D721Med (cell line): ENCODE measurements at regions not wholly inside any gene's neighbourhood (a gene's known extent, or its start where the extent isn't known, plus 50 kb on each side); places are given as distances from the start of the nearest gene placed in this dataset.
"Not testable (repeated sequence)": the region's sequence is repeated elsewhere in the genome, so short reads cannot be mapped to it uniquely, and the experiment has no call there.

Experiments
- DNase-seq: peaks from one replicate; pipeline ENCODE4 v3.0.0; 2011; ENCODE audit warnings: low spot score; ENCODE audit not compliant: insufficient read length
- FAIRE-seq: peaks from 2 replicates; lab custom pipeline; 2011; peaks lifted over from hg19 to GRCh38; lab: Jason Lieb, UNC
- TF ChIP-seq, protein P1 (sequence below): IDR thresholded peaks from 2 replicates; pipeline ENCODE4 v1.5.1; 2012; ENCODE audit warnings: mild to moderate bottlenecking, control low read depth; ENCODE audit not compliant: insufficient read depth; ENCODE audit errors: missing control alignments

DNA sequence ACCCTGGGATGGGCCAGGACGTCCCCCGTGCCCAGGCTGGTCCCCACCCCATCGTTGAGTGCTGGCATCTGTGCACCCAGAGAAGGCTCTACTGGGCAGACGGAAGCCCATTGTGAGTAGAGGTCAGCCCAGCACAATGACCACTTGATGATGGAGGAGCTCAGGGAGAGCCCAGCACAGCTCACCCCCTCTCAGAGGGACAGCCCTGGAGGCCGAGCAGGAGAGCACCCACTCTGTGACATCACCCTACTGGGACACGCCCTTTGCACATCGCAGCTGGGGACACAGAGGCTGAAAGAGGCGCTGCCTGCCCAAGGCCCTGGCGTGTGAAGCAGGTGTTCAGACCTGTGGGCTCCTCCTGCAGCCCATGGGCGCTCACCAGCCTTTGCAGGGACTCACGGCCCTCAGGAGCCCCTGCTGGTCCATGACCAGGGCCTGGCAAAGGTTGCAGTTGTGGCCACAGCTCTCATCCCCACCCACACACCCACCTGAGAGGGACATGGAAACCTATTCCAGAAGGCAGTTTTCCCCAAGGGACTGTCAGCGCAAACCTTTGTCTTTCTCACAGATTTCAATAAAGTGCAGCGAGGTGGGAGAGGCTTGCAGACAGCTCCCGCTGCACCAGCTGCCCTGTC, 67.2 kb upstream of the PPP2R2D start:
- TF ChIP-seq, protein P1, sequence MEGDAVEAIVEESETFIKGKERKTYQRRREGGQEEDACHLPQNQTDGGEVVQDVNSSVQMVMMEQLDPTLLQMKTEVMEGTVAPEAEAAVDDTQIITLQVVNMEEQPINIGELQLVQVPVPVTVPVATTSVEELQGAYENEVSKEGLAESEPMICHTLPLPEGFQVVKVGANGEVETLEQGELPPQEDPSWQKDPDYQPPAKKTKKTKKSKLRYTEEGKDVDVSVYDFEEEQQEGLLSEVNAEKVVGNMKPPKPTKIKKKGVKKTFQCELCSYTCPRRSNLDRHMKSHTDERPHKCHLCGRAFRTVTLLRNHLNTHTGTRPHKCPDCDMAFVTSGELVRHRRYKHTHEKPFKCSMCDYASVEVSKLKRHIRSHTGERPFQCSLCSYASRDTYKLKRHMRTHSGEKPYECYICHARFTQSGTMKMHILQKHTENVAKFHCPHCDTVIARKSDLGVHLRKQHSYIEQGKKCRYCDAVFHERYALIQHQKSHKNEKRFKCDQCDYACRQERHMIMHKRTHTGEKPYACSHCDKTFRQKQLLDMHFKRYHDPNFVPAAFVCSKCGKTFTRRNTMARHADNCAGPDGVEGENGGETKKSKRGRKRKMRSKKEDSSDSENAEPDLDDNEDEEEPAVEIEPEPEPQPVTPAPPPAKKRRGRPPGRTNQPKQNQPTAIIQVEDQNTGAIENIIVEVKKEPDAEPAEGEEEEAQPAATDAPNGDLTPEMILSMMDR, result no peak
- DNase-seq (no peak), FAIRE-seq (no peak)

DNA sequence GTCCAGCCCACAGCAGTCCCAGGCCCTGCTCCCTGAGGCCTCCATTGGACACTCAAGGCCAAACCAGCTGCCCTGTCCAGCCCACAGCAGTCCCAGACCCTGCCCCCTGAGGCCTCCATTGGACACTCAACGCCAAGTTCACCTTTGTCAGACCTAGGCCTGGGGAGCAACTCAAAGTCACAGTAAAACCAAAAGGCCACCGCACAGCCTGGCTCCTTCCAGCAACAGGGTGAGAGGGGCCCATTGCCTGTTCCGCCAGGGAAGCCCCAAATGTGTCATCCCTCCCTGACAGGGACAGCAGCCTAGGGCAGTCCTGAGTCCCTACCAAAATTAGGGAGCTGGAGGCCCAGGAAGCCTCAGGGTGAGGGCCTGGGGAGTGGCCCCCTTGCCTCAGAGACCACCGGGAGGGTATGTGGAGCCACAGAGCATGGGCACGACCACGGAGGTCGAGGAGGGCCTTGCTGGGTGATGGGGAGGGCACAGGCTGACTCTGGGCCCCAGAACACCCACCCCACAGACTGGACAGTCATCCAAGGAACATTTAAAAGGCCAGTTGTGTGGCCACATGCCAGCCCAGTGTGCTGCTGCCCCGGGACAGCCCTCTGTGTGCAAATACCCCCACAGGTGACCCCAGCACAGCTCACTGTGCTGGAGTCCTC, 66.5 kb upstream of the PPP2R2D start:
- no peak for FAIRE-seq
- no peak for DNase-seq
- TF ChIP-seq, protein P1, result no peak

DNA sequence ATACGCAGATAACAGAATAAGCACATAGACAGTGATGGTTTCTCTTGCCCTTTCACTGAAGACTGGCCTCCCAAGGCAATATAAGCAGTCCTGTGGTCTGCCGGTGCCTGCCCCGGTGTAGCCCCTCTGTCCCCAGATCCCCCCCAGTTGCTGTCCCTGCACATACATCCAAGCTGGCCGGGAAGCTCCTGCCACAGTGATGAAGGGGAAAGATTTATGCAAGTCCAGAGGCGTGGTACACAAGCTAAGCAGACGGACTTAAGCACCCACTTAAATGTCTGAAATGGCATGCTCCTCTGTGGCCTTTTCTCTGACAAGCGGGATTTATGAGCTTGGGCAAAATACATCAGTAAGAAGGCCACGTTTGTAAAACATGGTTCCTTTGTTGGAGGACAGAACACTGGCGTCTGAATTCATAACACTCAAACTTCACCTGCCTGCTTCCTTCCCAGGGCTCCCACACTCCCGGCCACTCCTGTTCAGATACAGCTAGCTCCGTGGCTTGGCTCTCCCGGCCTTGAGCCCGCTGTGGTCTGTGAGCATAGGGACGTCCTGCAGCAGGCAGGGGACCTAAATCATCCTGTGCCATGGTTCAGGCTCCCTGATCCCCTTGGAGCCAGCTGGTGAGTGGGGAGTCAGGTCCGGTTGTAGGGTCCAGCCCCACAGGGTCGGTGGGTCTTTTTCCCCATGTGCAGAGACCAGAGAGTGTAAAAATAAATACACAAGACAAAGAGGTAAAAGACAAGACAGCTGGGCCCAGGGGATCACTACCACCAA, 61.7 kb upstream of the PPP2R2D start:
- TF ChIP-seq, protein P1, result no peak
- DNase-seq (no peak), FAIRE-seq (no peak)

DNA sequence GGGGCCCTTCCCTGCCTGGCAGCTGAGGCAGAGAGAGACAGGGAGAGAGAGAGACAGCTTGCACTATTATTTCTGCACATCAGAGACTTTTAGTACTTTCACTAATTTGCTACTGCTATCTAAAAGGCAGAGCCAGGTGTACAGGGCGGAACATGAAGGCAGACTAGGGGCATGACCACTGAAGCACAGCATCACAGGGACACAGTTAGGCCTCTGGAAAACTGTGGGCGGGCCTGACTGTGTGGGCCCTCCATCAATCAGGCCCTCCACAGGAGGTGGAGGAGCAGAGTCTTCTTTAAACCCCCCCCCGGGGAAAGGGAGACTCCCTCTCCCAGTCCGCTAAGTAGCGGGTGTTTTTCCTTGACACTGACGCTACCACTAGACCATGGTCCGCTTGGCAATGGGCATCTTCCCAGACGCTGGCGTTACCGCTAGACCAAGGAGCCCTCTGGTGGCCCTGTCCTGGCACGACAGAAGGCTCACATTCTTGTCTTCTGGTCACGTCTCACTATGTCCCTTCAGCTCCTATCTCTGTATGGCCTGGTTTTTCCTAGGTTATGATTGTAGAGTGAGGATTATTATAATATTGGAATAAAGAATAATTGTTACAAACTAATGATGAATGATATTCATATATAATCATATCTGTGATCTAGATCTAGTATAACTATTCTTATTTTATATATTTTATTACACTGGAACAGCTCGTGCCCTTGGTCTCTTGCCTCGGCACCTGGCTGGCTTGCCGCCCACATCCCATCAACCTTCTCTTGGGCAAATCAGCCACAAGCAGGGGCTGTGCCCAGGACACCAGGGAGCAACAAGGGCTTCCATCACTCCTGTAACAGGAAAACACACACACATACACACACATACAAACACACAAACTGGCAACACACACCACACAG, 60.7 kb upstream of the PPP2R2D start:
- not testable (repeated sequence) for DNase-seq, FAIRE-seq
- TF ChIP-seq, protein P1, result peak; percentile 60

DNA sequence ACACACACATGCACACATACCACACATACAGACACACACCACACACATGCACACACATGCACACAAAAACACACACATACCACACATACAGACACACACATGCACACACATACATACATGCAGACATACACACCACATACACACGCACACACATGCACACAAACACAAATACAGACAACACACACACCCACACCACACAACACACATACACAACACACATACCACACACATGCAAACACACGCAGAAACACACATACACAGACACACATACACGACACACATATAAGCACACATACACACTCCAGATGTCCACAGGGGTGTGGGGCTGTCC, 60.1 kb upstream of the PPP2R2D start:
- no peak for FAIRE-seq
- DNase-seq, result no peak
- TF ChIP-seq, protein P1, result no peak

DNA sequence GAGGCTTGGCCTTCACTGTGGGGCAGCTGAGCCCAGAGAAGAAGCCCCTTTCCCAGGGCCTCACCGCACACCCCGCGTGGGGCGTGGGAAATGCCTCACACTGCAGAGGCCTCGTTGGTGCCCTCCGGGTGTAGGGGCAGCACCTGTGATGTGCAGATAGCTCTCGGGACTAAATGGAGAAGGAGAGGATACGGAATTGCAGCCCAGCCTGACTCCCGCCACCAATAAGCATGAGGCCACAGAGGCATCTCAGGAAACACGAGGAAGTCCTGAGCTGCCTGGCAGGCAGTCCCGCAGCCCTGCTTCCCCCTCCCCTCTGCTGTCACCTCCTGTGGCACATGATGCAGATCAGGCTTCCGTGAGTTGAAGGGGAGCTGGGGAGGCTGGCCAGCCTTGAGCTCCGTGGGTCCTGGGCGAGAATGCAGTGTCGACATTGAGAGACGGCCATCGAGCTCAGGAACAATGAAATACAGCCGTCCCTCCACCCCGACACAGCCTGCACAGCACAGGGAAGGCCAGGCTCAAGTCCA, 59.6 kb upstream of the PPP2R2D start:
- FAIRE-seq, result no peak
- TF ChIP-seq, protein P1, result no peak
- no peak for DNase-seq
